HCT116 (cell line): ENCODE measurements at regions not wholly inside any gene's neighbourhood (a gene's known extent, or its start where the extent isn't known, plus 50 kb on each side); places are given as distances from the start of the nearest gene placed in this dataset.
"Not testable (repeated sequence)": the region's sequence is repeated elsewhere in the genome, so short reads cannot be mapped to it uniquely, and the experiment has no call there.

Source experiments
- ATAC-seq: fragments of 200-7000 bp; cut with Tn5 transposase; 2 replicates; pipeline ENCODE4 v1.9.1; 2020; ENCODE audit warnings: mild to moderate bottlenecking, moderate library complexity
- BruUV-seq: library from RNA; stranded (reverse); fragments of 400-500 nt; replicated peaks from 2 replicates; lab custom pipeline; 2021; lab: Mats Ljungman, UMichigan
- CTCF ChIA-PET: fragments of 300-600 bp; sonication (Branson Sonifier 250); formaldehyde crosslinking; loops from one replicate; lab custom pipeline; 2021; ENCODE audit warnings: antibody characterized with exemption; lab: Charles Lee
- POLR2A ChIA-PET: fragments of 300-600, 350-600 bp; sonication (Branson Sonifier 250); formaldehyde crosslinking; loops from one replicate; lab custom pipeline; 2021; ENCODE audit warnings: antibody characterized with exemption; lab: Charles Lee
- RAD21 ChIA-PET, 2 experiments: fragments of 300-600 bp; sonication (Branson Sonifier 250); formaldehyde crosslinking; loops; one replicate each; lab custom pipeline; 2023; ENCODE audit warnings: low total read pairs in 2 of 2; ENCODE audit not compliant: uncharacterized antibody in 2 of 2, unreplicated experiment in 2 of 2, low non-redundant PET in 1 of 2; lab: Charles Lee
- DNase-seq: peaks from one replicate; pipeline ENCODE4 v3.0.0-alpha.2; 2010; ENCODE audit warnings: low read depth, low spot score
- H2AFZ ChIP-seq: fragments of 200-600 bp; shearing (Covaris generic), sonication (generic); 2 replicates; pipeline ENCODE4 v1.6.1; 2017; ENCODE audit warnings: low read depth, mixed run types, mixed read lengths, antibody characterized with exemption, low read length; ENCODE audit not compliant: poor library complexity, severe bottlenecking
- H3K27ac ChIP-seq: 2 replicates; pipeline ENCODE4 v1.5.1; 2012; ENCODE audit warnings: low read depth, low read length
- H3K27me3 ChIP-seq: fragments of 200-600 bp; sonication (generic); 2 replicates; pipeline ENCODE4 v1.6.1; 2016; ENCODE audit warnings: mixed run types, low read length, mixed read lengths; ENCODE audit not compliant: insufficient read depth
- H3K36me3 ChIP-seq, 2 experiments: fragments of 200-500 bp in 1 of 2; fragments of 200-600 bp in 1 of 2; sonication (Bioruptor generic) in 1 of 2; sonication (generic) in 1 of 2; 2 replicates each; pipeline versions ENCODE4 v1.5.1 to v1.6.1; 2014 to 2016; ENCODE audit warnings: low read length in 2 of 2, inconsistent platforms in 1 of 2, mixed read lengths in 1 of 2, mixed run types in 1 of 2; ENCODE audit not compliant: insufficient read depth in 2 of 2, control insufficient read depth in 1 of 2
- H3K4me1 ChIP-seq, 2 experiments: fragments of 200-600 bp in 1 of 2; sonication (generic) in 1 of 2; 2 replicates each; pipeline versions ENCODE4 v1.5.1 to v1.6.1; 2012 to 2017; ENCODE audit warnings: low read length in 2 of 2, inconsistent platforms in 1 of 2, mild to moderate bottlenecking in 1 of 2, mixed read lengths in 1 of 2, mixed run types in 1 of 2, moderate library complexity in 1 of 2; ENCODE audit not compliant: insufficient read depth in 2 of 2, control insufficient read depth in 1 of 2
- H3K4me2 ChIP-seq: fragments of 200-600 bp; sonication (generic); 2 replicates; pipeline ENCODE4 v1.6.1; 2017; ENCODE audit warnings: mixed run types, low read length, mixed read lengths
- H3K4me3 ChIP-seq, 2 experiments: fragments of 200-600 bp in 1 of 2; sonication (generic) in 1 of 2; replicated peaks in 1 of 2; 2 replicates each; pipeline ENCODE4 v1.5.1; 2011 to 2016; ENCODE audit warnings: low read length in 2 of 2, control low read depth in 1 of 2, low read depth in 1 of 2, mild to moderate bottlenecking in 1 of 2, mixed read lengths in 1 of 2, mixed run types in 1 of 2
- H3K79me2 ChIP-seq: fragments of 200-600 bp; sonication (generic); 2 replicates; pipeline ENCODE4 v1.6.1; 2017; ENCODE audit warnings: mild to moderate bottlenecking, mixed run types, low read length, moderate library complexity, mixed read lengths; ENCODE audit not compliant: insufficient read depth
- H3K9ac ChIP-seq: fragments of 200-600 bp; sonication (generic); 2 replicates; pipeline ENCODE4 v1.6.1; 2016; ENCODE audit warnings: low read length, mixed read lengths
- H3K9me2 ChIP-seq: fragments of 200-600 bp; sonication (generic), shearing (Covaris generic); 2 replicates; pipeline ENCODE4 v1.6.1; 2017; ENCODE audit warnings: mixed run types, mild to moderate bottlenecking, moderate library complexity; ENCODE audit not compliant: insufficient read depth
- H3K9me3 ChIP-seq, 2 experiments: fragments of 200-500 bp in 1 of 2; fragments of 200-600 bp in 1 of 2; sonication (Bioruptor generic) in 1 of 2; sonication (generic) in 1 of 2; 2 replicates each; pipeline ENCODE4 v1.6.1; 2014 to 2017; ENCODE audit warnings: low read length in 2 of 2, mixed read lengths in 2 of 2, inconsistent platforms in 1 of 2, low read depth in 1 of 2, mild to moderate bottlenecking in 1 of 2, mixed run types in 1 of 2, moderate library complexity in 1 of 2; ENCODE audit not compliant: control insufficient read depth in 1 of 2, insufficient read depth in 1 of 2
- H4K20me1 ChIP-seq: fragments of 200-600 bp; sonication (generic), shearing (Covaris generic); 2 replicates; pipeline ENCODE4 v1.6.1; 2017; ENCODE audit warnings: mixed run types, mild to moderate bottlenecking, moderate library complexity; ENCODE audit not compliant: insufficient read depth
- EGR1 ChIP-seq: IDR thresholded peaks from 2 replicates; pipeline ENCODE4 v1.6.1; 2012; ENCODE audit warnings: low read depth
- EZH2 ChIP-seq: fragments of 200-600 bp; sonication (generic); IDR thresholded peaks from 2 replicates; pipeline ENCODE4 v1.6.1; 2017; ENCODE audit warnings: antibody characterized with exemption, mixed run types
- EZH2phosphoT487 ChIP-seq: fragments of 200-600 bp; IDR thresholded peaks from 2 replicates; pipeline ENCODE4 v1.6.1; 2018; ENCODE audit warnings: antibody characterized with exemption, borderline replicate concordance
- POLR2AphosphoS5 ChIP-seq: IDR thresholded peaks from 2 replicates; pipeline ENCODE4 v1.6.1; 2011; ENCODE audit warnings: mild to moderate bottlenecking, low read depth, low read length, moderate library complexity
- SRF ChIP-seq: IDR thresholded peaks from 2 replicates; pipeline ENCODE4 v1.6.1; 2012; ENCODE audit warnings: low read depth
- TCF7L2 ChIP-seq: IDR thresholded peaks from 2 replicates; pipeline ENCODE4 v1.7.0; 2011; ENCODE audit warnings: borderline replicate concordance, inconsistent platforms; ENCODE audit not compliant: insufficient read depth, insufficient read length; ENCODE audit errors: extremely low read depth
- ZNF274 ChIP-seq: fragments of 200-500 bp; sonication (Bioruptor generic); IDR thresholded peaks from 2 replicates; pipeline ENCODE4 v1.6.1; 2014; ENCODE audit warnings: mild to moderate bottlenecking, low read depth, low read length, inconsistent platforms
- intact Hi-C: fragments of 100-400 bp; cut with micrococcal nuclease; formaldehyde crosslinking; loops from 2 replicates; pipeline ENCODE4 v1.10.0; 2022
- TF ChIP-seq, protein P1 (sequence below): IDR thresholded peaks from 2 replicates; pipeline ENCODE4 v1.6.1; 2012

DNA sequence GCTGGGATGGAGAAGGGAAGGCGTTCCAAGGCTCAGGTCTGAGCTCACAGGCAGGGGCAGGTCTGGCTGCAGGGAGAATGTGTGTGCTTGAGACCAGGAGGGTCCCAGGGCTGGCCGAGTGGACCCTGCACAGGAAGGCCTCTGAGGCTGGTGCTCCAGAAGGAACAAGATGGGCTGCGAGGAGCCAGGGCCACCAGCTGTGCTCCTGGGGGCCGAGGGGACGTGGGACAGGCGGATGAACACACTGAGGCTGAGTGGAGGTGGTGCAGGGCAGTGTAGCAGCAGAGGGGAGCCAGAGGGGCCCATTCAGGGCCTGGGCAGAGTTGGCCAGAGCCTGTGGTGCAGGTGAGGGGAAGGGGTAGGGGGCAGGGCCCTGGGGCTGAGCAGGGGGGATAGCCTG lies 249.7 kb downstream of the TMEM121 start:
- H2AFZ ChIP-seq, POLR2A ChIA-PET, DNase-seq, H3K4me2 ChIP-seq, BruUV-seq, CTCF ChIA-PET, H3K4me1 ChIP-seq, H3K27ac ChIP-seq, H3K9me2 ChIP-seq, intact Hi-C loops, H4K20me1 ChIP-seq, ATAC-seq, H3K9ac ChIP-seq, H3K79me2 ChIP-seq, H3K9me3 ChIP-seq, H3K27me3 ChIP-seq, RAD21 ChIA-PET, H3K36me3 ChIP-seq, H3K4me3 ChIP-seq: not testable (repeated sequence)

DNA sequence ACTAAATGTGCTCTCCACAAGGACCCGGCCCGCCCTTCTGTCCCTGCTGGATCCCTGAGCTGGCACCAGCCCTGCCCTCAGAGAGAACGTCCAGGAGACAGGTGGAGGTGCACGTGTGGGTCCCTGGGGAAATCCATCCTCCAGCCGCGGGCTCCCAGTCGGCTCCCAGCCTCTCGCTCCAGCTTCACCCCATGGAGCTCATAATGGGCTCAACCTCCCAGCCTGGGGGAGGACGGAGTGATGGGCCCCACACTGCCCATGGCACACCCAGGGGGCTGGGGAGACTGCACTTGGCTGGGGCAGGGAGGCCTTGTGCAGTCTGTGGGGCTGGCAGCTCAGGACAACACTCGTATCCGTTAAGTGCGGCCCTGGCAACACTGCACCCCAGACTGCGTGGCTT lies 250.5 kb downstream of the TMEM121 start:
- CTCF ChIA-PET, result no interaction called here
- no TSS peak for BruUV-seq

DNA sequence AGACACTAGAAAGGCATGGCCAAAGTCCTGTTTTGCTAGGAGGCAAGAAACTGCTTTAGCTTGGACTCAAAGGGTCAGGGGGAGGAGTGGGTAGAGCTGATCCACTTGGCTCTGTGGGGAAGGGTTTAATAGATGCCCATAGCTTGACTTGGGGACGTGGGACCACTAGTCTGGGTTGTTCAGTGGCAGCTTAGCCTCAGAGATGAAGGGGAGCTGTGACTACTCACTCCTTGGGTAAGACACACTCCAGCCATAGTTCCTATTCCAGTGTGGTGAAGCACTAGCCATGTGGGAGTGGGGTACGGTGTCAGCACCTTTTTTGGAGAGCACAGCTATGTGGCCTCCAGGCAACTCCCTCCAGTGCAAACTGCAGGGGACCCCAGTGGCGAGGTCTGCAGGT lies 257.3 kb downstream of the TMEM121 start:
- no TSS peak for BruUV-seq
- TF ChIP-seq EZH2, result no peak
- TF ChIP-seq, protein P1, sequence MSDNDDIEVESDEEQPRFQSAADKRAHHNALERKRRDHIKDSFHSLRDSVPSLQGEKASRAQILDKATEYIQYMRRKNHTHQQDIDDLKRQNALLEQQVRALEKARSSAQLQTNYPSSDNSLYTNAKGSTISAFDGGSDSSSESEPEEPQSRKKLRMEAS, result no peak
- no peak for TF ChIP-seq EGR1
- TF ChIP-seq EZH2phosphoT487, result no peak
- no peak for TF ChIP-seq SRF
- no peak for TF ChIP-seq POLR2AphosphoS5
- TF ChIP-seq ZNF274, result no peak
- TF ChIP-seq TCF7L2, result no peak
- intact Hi-C loops, result no loop called here
- H3K9ac ChIP-seq, result no peak overlapping the region
- POLR2A ChIA-PET, result no interaction called here
- no peaks in the 10 kb centered on the region for H3K36me3 ChIP-seq
- RAD21 ChIA-PET, result no interaction called here
- H3K4me2 ChIP-seq, result no peak overlapping the region
- CTCF ChIA-PET, result no interaction called here
- H3K4me1 ChIP-seq, result no peaks in the 10 kb centered on the region
- no peaks in the 10 kb centered on the region for H3K79me2 ChIP-seq
- no peak overlapping the region for H3K4me3 ChIP-seq
- ATAC-seq (no peak), DNase-seq (no peak)
- H3K27me3 ChIP-seq, result no peaks in the 10 kb centered on the region
- H4K20me1 ChIP-seq, result no peaks in the 10 kb centered on the region
- H2AFZ ChIP-seq, result no peak overlapping the region
- H3K9me2 ChIP-seq, result no peaks in the 10 kb centered on the region
- H3K27ac ChIP-seq, result no peak overlapping the region
- H3K9me3 ChIP-seq, result peaks cover 7% of the 10 kb centered on the region in 2 experiments; a peak in 1 of 4 replicates

More for the DNA sequence above, 250.5 kb downstream of the TMEM121 start:
- no peak overlapping the region for H3K4me3 ChIP-seq
- H3K9me3 ChIP-seq, result peaks cover 7% of the 10 kb centered on the region in 2 experiments; a peak in 1 of 4 replicates
- no peak for ATAC-seq
- H3K4me1 ChIP-seq, result no peaks in the 10 kb centered on the region
- DNase-seq, result no peak
- H3K79me2 ChIP-seq, result no peaks in the 10 kb centered on the region
- no peak overlapping the region for H3K27ac ChIP-seq
- no peak overlapping the region for H3K4me2 ChIP-seq
- RAD21 ChIA-PET, result no interaction called here
- no peak overlapping the region for H2AFZ ChIP-seq
- no peaks in the 10 kb centered on the region for H3K9me2 ChIP-seq
- no peaks in the 10 kb centered on the region for H3K36me3 ChIP-seq
- H4K20me1 ChIP-seq, result no peaks in the 10 kb centered on the region
- TF ChIP-seq EZH2phosphoT487, result no peak
- no peaks in the 10 kb centered on the region for H3K27me3 ChIP-seq
- no peak overlapping the region for H3K9ac ChIP-seq
- POLR2A ChIA-PET, result no interaction called here
- intact Hi-C loops, result no loop called here
